Stomach (tissue), 4 donors: ENCODE measurements at regions not wholly inside any gene's neighbourhood (a gene's known extent, or its start where the extent isn't known, plus 50 kb on each side); places are given as distances from the start of the nearest gene placed in this dataset.

ENCODE experiments used
- POLR2AphosphoS5 ChIP-seq, 3 donors: sonication (generic); formaldehyde crosslinking; IDR thresholded peaks; one replicate each; pipeline ENCODE4 v1.6.1; 2016; ENCODE audit warnings: antibody characterized with exemption in 3 of 3
- TF ChIP-seq, protein P1 (sequence below), 7 experiments: fragments of 450-650 bp in 4 of 7; fragments of 200-600 bp in 3 of 7; sonication (generic) in 3 of 7; IDR thresholded peaks; one replicate each; pipeline ENCODE4 v1.5.1; 2016 to 2019; ENCODE audit warnings: antibody characterized with exemption in 7 of 7, control low read depth in 2 of 7, mild to moderate bottlenecking in 1 of 7

- TF ChIP-seq, protein P1, sequence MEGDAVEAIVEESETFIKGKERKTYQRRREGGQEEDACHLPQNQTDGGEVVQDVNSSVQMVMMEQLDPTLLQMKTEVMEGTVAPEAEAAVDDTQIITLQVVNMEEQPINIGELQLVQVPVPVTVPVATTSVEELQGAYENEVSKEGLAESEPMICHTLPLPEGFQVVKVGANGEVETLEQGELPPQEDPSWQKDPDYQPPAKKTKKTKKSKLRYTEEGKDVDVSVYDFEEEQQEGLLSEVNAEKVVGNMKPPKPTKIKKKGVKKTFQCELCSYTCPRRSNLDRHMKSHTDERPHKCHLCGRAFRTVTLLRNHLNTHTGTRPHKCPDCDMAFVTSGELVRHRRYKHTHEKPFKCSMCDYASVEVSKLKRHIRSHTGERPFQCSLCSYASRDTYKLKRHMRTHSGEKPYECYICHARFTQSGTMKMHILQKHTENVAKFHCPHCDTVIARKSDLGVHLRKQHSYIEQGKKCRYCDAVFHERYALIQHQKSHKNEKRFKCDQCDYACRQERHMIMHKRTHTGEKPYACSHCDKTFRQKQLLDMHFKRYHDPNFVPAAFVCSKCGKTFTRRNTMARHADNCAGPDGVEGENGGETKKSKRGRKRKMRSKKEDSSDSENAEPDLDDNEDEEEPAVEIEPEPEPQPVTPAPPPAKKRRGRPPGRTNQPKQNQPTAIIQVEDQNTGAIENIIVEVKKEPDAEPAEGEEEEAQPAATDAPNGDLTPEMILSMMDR (IDR thresholded peaks at IDR 0.05), result no peak
- no peak for TF ChIP-seq POLR2AphosphoS5 (IDR thresholded peaks at IDR 0.05)
These were observed 773.5 kb upstream of the LRRTM1 start for GRCh38 chr2:81078102-81078501.
